GM21360 (cell line): ENCODE measurements at regions not wholly inside any gene's neighbourhood (a gene's known extent, or its start where the extent isn't known, plus 50 kb on each side); places are given as distances from the start of the nearest gene placed in this dataset.
"Not testable (repeated sequence)": the region's sequence is repeated elsewhere in the genome, so short reads cannot be mapped to it uniquely, and the experiment has no call there.

Experiments
- ATAC-seq: cut with Tn5 transposase; IDR thresholded peaks from one replicate; pipeline ENCODE4 v1.9.1; 2021; ENCODE audit warnings: mild to moderate bottlenecking, moderate library complexity; ENCODE audit not compliant: unreplicated experiment

DNA sequence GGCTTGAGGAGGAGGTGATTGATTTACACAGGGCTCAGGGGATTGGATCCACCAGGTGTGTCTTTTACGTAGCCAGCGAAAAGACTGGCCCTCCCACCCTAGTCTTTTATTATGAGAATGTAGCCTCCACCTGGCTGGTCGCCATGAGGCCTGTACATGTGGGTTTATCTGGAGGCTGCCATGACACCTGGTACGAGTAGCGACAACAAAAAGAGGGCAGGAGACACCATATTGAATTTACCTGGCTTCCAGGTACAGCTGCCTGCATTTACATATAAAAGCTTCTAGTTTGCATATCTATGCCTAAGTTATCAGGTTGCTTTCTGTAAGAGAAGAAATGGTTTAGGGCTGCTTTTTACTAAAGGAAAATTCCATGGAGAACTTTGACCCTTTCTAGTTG lies 1173.7 kb upstream of the SEMA6A start:
- no peak for ATAC-seq

GRCh38 chr5:117743337-117743736 lies 1168.7 kb upstream of the SEMA6A start:
- ATAC-seq, result no peak

DNA sequence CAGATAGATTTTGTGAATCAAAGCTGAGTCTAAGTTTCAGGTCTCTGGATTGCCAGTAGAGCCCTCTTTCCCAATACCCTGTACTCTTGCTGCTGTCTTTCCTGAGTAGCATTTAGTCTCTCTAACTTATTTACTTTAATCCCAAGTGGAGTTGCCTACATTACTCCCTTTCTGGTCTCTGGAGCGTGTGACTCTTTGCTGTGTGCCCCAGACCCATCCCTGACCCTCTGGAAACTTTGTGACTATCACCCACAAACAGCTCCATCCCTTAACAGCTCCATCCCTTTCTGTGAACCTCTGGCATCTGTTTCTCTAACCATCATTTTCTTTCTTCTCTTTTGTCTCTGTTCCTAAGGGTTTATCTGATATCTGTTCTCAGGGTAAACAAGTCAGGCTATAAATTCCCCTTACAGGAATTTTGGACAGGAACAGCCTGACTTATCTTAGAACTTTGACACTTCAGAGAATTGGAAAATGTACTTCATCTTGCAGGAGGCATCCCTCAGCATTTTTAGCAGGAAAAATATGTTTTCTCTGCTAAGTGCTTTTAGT lies 1167.1 kb upstream of the SEMA6A start:
- ATAC-seq, result no peak

DNA sequence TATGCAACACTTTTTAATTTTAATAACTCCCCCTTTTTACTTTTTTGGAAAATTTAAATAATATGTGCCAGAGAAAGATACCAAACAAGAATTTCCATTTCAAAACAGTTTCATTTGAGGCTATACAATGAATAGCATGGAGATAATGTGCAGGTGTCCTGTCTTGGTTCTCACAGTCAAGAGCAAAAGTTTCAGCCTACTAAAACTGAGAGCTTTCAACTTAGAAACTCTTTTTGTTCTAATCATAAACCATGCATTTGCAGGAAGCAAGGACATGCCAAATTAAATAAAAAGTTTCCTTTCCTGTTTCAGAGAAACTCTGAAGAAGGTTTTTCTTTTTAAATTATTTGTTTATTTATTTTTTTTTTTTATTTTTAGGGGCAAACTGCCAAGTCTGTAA lies 1165.6 kb upstream of the SEMA6A start:
- ATAC-seq, result no peak

DNA sequence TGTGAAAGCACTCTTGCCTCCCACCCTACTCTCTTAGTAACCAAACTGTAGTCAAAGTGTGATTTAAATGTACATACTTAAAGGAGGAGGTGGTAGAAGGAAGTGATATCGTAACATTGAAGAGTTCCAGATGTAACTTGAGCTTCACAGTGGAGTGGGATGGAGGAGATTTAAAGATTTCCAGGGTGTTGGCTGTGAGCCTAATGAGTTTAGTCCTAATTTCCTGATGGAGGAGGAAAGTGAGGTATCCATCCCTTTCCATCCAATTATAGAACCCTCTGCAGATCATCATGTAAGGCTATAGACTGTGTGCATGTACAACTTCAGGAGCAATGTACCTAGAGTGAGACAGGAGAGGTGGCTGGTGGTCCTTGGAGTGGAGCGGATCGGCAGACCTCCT lies 1163.9 kb upstream of the SEMA6A start:
- no peak for ATAC-seq

GRCh38 chr5:117736698-117737097 lies 1162.1 kb upstream of the SEMA6A start:
- ATAC-seq, result no peak

GRCh38 chr5:117734056-117734455 lies 1159.4 kb upstream of the SEMA6A start:
- no peak for ATAC-seq

GRCh38 chr5:117733051-117733450 lies 1158.4 kb upstream of the SEMA6A start:
- no peak for ATAC-seq

DNA sequence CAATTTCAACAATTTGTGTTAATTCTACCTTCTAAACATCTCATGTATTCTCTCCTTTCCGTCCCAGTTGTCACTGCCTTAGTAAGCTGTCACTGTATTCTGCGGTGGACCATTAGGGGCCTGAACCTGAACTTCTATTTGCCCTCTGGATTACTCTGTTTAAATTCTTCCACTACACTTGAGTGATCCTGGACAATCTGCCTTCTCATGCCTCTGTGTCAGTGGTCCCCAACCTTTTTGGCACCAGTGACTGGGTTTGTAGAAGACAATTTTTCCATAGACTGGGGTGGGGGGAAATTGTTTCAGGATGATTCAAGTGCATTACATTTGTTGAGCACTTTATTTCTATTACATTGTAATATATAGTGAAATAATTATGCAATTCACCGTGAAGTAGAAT lies 1157.6 kb upstream of the SEMA6A start:
- ATAC-seq, result no peak

DNA sequence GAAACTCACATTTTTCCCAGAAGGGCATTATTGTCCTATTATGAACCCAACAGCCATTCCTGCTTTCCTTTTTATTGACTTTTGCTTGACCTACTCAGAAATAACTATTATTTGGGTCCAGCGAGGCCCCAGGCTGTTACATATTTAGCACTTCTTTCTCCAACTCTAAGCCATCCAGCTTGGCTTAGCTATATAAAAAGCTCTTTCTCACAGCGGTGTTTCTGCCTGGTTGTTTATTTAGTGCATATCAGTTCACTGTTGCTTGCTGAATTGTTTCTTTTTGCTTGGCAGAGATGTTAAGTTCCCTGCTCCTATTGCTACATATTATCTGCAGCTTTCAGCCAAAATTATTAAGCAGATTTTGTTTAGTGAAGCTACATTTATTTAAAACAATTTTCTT lies 1156.8 kb upstream of the SEMA6A start:
- no peak for ATAC-seq

- ATAC-seq, result not testable (repeated sequence)
Observed at GRCh38 chr5:117720784-117721183, 1146.2 kb upstream of the SEMA6A start.

GRCh38 chr5:117719413-117719812 lies 1144.8 kb upstream of the SEMA6A start:
- no peak for ATAC-seq

DNA sequence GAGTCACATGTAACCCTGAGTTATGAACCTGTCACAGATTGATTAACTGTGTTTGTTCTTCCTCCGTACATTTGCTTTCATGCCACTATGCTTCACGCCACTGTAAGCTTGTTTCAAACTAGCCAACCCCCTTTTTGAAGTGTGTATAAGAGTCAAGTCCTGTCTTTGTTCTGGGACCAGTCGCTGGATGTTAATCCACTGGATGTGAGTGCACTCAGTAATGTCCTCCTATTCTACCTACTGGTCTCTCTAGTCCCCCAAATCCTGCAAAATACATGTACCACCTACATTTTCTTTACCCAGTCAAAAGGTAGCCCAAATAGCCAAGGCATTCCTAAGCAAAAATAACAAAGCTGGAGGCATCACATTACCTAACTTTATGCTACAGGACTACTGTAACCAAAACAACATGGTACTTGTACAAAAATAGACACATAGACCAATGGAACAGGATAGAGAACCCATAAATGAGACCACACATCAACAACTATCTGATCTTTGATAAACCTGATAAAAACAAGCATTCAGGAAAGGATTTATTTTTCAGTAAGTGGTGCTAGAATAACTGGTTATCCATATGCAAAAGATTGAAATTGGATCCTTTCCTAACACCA lies 1139.1 kb upstream of the SEMA6A start:
- no peak for ATAC-seq

DNA sequence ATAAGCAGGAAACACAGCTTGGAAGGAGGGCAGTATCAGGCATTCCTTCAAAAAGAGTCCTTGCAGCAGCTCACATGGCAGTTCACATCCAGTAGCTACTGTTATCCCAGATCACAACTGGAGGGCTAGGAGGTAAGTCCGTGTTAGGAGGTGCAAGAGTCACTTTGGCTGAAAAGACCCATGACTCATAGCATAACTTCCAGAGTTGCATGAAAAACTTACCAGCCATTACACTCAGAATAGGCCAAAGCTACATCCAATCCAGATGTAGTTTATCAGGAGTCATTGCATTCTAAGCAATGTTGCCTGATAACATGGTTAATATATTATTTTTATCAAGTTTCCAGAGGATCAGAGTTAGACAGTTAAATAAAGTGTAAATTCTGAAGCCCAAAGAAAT lies 1126.4 kb upstream of the SEMA6A start:
- ATAC-seq, result no peak

DNA sequence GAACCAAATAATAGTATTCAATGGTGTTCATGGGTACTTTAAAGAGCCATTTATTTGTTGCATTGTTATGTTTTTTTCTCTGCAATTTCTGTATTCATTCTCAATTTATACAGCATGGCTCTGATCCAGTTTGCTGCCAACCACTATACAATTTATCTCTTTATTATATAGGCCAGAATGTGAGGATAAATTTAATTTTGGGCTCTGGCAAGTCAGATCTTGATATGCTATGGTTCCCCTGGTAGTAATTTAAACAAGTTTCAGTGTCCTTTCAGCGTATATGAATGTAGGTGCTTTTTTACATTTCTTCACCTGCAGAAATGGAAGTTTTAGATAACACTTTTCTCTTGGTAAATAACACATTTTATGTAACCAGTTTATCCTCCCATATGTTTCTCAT lies 1118.0 kb upstream of the SEMA6A start:
- no peak for ATAC-seq

DNA sequence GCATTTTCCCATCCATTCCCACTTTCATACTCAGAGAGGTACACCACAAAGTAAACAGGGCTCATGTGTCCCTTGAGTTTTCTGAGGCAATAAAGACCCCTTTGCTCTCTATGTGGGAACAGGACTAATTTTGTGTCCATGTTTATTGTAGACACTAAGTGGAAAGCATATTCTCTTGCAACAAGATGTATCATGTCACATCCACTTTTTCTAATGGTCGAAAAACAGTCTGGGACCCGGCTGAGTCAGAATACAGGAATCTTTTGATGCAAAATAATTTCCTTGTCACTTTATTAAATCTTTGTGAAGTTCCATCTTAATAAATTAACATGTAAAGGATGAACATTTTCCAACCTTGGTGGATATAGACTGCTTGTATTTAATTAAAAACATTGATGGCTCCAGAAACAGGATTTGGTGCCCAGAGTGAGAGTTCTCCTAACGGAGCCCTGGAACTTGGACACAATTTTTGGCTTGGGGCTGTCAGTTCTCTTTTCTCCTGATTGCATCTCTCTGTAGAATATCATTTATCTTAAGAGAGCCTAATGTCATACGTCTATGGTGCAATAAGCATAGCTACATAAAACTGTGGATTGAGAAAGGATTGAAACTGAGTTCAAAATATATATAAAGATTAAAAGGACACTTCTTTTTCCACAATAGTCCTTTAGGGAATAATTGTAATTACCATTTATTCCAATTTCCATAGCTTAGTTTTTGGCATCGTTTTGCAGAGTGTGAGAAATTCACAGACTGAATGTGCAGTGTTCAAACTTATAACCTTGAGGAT lies 1116.7 kb upstream of the SEMA6A start:
- no peak for ATAC-seq

- ATAC-seq, result no peak
Observed at GRCh38 chr5:117690612-117691011, 1116.0 kb upstream of the SEMA6A start.

DNA sequence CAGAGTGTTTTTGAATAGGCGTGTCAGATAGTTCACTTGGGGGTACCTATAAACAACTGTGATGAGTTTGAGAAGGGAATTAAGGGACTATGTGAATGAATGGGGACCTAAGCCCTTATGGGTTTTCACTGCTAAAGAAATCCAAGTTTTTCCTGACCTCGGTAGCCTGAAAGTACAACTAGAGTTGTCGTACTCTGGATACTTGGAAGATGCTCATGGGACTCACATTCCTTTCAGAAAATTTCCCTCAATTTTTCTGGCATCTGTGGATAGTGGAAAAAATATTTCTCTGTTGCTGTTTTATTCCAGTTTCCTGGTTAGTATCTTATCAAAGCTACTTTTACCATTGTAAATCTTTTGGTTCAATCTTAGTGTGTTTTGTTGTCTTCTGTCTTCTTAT lies 1112.3 kb upstream of the SEMA6A start:
- no peak for ATAC-seq

DNA sequence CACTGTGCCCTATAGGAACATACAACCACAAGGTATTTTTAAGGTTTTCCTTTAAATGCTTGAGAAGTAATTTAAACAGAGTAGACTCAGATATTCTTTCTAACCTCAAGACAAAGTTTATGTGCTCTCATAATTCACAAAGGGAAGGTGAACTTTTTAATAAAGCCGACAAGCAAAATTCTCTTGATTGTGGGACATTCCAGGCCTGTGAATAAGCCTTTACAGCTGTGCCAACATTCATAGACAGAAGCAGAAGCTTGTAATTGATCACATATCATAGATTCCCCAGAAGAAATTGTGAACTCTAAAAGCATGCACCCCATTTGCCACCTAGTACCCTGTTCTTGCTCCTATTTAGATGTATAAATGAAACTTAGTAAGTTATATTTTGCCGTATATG lies 1107.8 kb upstream of the SEMA6A start:
- no peak for ATAC-seq

DNA sequence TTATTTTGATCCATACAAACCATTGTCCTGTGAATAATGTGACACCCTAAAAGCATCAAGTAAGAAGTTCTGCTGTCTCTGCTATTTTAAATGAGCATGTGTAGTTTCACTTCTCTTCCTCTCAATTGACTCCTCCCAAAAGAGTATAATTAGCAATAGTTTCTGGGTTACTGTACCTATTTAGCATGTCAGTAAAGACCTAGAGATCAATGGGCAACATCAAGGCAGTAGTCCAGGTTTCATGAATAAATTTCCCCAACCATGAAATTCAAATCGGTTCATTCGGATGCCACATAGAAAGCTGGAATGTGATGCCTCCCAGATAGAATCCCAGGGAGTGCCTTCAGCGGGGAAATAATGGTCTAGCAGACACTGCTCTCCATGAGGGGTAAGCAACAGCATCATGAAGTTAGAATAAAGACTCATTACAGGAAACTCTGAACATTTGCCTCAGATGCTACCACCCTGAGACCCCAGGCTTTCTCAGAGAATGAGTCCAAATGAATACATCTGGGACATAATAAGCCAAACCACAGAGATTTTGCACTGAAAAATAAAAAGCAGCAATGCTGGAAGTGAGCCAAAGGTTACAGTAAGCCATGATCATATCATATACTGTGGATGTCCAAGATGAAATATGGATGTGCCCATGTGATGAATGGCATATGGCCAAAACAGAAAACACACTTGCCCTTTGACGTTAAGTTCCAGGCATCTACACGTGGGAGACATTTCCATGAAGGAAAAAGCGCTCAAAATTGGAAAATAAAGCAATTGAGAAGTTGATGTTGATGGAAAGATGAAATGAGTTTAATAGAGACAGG lies 1107.0 kb upstream of the SEMA6A start:
- peak; percentile 74 for ATAC-seq

DNA sequence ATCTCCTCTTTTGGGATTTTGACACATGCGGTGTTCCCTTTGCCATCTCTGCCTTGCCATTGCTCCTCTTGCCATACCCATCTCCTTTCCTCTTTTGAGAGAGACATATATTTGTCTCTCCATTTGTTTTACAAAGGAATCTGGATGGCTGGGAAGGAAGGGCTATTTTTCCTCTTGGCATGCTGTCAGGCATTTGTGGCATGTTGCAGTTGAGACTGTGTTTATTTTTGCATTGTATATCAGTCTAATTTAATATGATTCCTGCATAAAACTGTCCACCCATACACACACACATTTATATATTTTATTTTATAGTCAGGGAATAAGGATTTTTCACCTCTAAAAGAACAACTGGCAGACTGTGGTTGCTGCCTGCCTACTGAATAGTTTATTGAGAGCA lies 1105.8 kb upstream of the SEMA6A start:
- ATAC-seq, result no peak

DNA sequence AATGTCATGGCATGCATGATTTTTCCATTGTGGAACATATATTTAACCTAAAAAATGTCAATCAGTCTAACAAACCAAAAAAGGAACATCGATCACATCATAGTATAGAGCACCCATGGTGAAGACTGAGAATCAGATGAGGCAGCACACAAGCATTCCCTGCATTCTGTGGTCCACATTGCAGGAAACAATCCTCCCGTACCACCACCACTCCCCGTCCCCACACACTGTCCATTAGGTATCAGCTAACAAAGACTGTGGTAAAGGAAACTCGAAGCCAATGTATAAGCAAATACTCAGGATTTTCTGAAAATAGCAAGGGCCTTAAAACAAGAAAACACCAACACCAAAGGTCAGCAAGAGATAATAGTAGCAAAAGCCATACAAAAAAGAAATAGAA lies 1104.4 kb upstream of the SEMA6A start:
- ATAC-seq, result no peak
